ENCODE measurements at regions not wholly inside any gene's neighbourhood (a gene's known extent, or its start where the extent isn't known, plus 50 kb on each side); places are given as distances from the start of the nearest gene placed in this dataset.

- Histone ChIP-seq H3K9ac (ENCODE audit: low read depth in 2 of 2, low read length in 2 of 2) (no peak overlapping the region), H3K9me3 (no peaks in the 10 kb centered on the region), H3K36me3 (no peaks in the 10 kb centered on the region), H3K27me3 (no peaks in the 10 kb centered on the region), H3K4me1 (no peaks in the 10 kb centered on the region), H3K4me3 (no peak overlapping the region), H3K27ac (no peak overlapping the region)
- TF ChIP-seq CTCF (IDR thresholded peaks at IDR 0.05): no peak
- DNase-seq: no peak
- intact Hi-C loops (cut with DNase I): no loop called here
These were observed 86.3 kb downstream of the ASCL1 start for GRCh38 chr12:103043531-103044486.

DNA sequence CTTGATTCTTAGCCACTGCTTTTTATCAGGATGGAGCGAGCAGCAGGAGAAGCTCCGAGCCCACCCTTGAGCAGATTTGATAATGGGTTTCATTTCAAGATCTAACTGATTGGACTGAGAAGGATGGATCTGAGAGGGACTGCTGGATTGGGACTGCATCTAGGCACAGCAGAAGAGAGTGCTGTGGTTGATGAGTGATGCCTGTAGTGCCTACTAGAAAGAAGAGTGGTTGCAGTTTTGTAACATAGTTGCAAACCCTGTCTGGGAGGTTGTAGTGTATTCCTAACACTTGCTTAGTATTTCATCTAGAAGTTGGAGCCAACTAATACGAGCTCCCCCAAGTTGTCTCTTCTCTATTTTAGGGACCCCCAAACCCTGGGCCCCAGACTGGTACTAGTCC, 88.7 kb downstream of the ASCL1 start:
- no peaks in the 10 kb centered on the region for H3K36me3 ChIP-seq
- no peak for DNase-seq
- H3K9me3 ChIP-seq: no peaks in the 10 kb centered on the region
- H3K27me3 ChIP-seq: no peaks in the 10 kb centered on the region
- no peaks in the 10 kb centered on the region for H3K4me1 ChIP-seq
- H3K4me3 ChIP-seq: no peak overlapping the region
- intact Hi-C loops (cut with DNase I): no loop called here
- H3K27ac ChIP-seq: no peak overlapping the region
- no peak overlapping the region for H3K9ac ChIP-seq (ENCODE audit: low read depth in 2 of 2, low read length in 2 of 2)
- TF ChIP-seq CTCF (IDR thresholded peaks at IDR 0.05): no peak

- Histone ChIP-seq H3K27ac (no peak overlapping the region), H3K9me3 (no peaks in the 10 kb centered on the region), H3K36me3 (no peaks in the 10 kb centered on the region), H3K27me3 (no peaks in the 10 kb centered on the region), H3K9ac (ENCODE audit: low read depth in 2 of 2, low read length in 2 of 2) (no peak overlapping the region), H3K4me1 (no peaks in the 10 kb centered on the region), H3K4me3 (no peak overlapping the region)
- DNase-seq: no peak
- TF ChIP-seq CTCF (IDR thresholded peaks at IDR 0.05): no peak
- intact Hi-C loops (cut with DNase I): no loop called here
These were observed 92.8 kb downstream of the ASCL1 start for GRCh38 chr12:103050273-103050672.

GRCh38 chr12:103053089-103053488, 95.6 kb downstream of the ASCL1 start:
- H3K27ac ChIP-seq: no peak overlapping the region
- DNase-seq: no peak
- H3K9me3 ChIP-seq: no peaks in the 10 kb centered on the region
- H3K4me3 ChIP-seq: no peak overlapping the region
- no peaks in the 10 kb centered on the region for H3K4me1 ChIP-seq
- TF ChIP-seq CTCF (IDR thresholded peaks at IDR 0.05): no peak
- no peaks in the 10 kb centered on the region for H3K36me3 ChIP-seq
- intact Hi-C loops (cut with DNase I): no loop called here
- H3K27me3 ChIP-seq: no peaks in the 10 kb centered on the region
- no peak overlapping the region for H3K9ac ChIP-seq (ENCODE audit: low read depth in 2 of 2, low read length in 2 of 2)

GRCh38 chr12:103073630-103074029, 116.2 kb downstream of the ASCL1 start:
- Histone ChIP-seq H3K4me1 (no peaks in the 10 kb centered on the region), H3K27me3 (no peaks in the 10 kb centered on the region), H3K36me3 (no peaks in the 10 kb centered on the region), H3K9me3 (no peaks in the 10 kb centered on the region), H3K27ac (no peak overlapping the region), H3K4me3 (no peak overlapping the region), H3K9ac (ENCODE audit: low read depth in 2 of 2, low read length in 2 of 2) (no peak overlapping the region)
- intact Hi-C loops (cut with DNase I): no loop called here
- no peak for DNase-seq
- TF ChIP-seq CTCF (IDR thresholded peaks at IDR 0.05): no peak
